Liver (tissue), 7 donors: ENCODE measurements at regions not wholly inside any gene's neighbourhood (a gene's known extent, or its start where the extent isn't known, plus 50 kb on each side); places are given as distances from the start of the nearest gene placed in this dataset.

Experiments used
- DNase-seq: peaks from one replicate; pipeline ENCODE4 v3.0.0-alpha.2; 2017; ENCODE audit warnings: low spot score
- H3K27ac ChIP-seq, 2 donors: one replicate each; pipeline ENCODE4 v1.7.0; 2013; ENCODE audit warnings: inconsistent platforms in 2 of 2, low read length in 2 of 2, control low read depth in 1 of 2, low read depth in 1 of 2, mild to moderate bottlenecking in 1 of 2
- H3K27me3 ChIP-seq, 4 donors: one replicate each; pipeline versions ENCODE4 v1.6.1 to v1.7.0; 2013; ENCODE audit warnings: low read length in 3 of 4, inconsistent platforms in 1 of 4, mild to moderate bottlenecking in 1 of 4, moderate library complexity in 1 of 4; ENCODE audit not compliant: control insufficient read depth in 4 of 4, insufficient read depth in 4 of 4
- H3K36me3 ChIP-seq, 4 donors: one replicate each; pipeline versions ENCODE4 v1.6.1 to v1.7.0; 2013; ENCODE audit warnings: low read length in 3 of 4, mild to moderate bottlenecking in 3 of 4, low read depth in 1 of 4, moderate library complexity in 1 of 4; ENCODE audit not compliant: control insufficient read depth in 4 of 4, insufficient read depth in 3 of 4
- H3K4me1 ChIP-seq, 4 donors: one replicate each; pipeline versions ENCODE4 v1.6.1 to v1.7.0; 2013; ENCODE audit warnings: low read length in 3 of 4, mild to moderate bottlenecking in 3 of 4, moderate library complexity in 1 of 4; ENCODE audit not compliant: control insufficient read depth in 4 of 4, insufficient read depth in 4 of 4
- H3K4me3 ChIP-seq, 3 donors: one replicate each; pipeline versions ENCODE4 v1.6.1 to v1.7.0; 2013; ENCODE audit warnings: low read length in 3 of 3, control low read depth in 1 of 3, low read depth in 1 of 3, mild to moderate bottlenecking in 1 of 3
- H3K9ac ChIP-seq, 2 donors: one replicate each; pipeline ENCODE4 v1.7.0; 2013; ENCODE audit warnings: low read length in 2 of 2, mild to moderate bottlenecking in 2 of 2, moderate library complexity in 2 of 2, control low read depth in 1 of 2, low read depth in 1 of 2
- H3K9me3 ChIP-seq, 4 donors: one replicate each; pipeline versions ENCODE4 v1.6.1 to v1.7.0; 2013; ENCODE audit warnings: low read length in 3 of 4; ENCODE audit not compliant: control insufficient read depth in 4 of 4
- FOXA1 ChIP-seq: IDR thresholded peaks from 2 replicates; pipeline ENCODE4 v1.6.1; 2016; ENCODE audit warnings: antibody characterized with exemption
- GABPA ChIP-seq, 2 donors: IDR thresholded peaks in 1 of 2; conservative IDR thresholded peaks in 1 of 2; 2 replicates each; pipeline ENCODE4 v1.6.1; 2016; ENCODE audit warnings: antibody characterized with exemption in 2 of 2, mild to moderate bottlenecking in 1 of 2, moderate library complexity in 1 of 2
- JUND ChIP-seq, 2 donors: IDR thresholded peaks; 2 replicates each; pipeline ENCODE4 v1.6.1; 2016; ENCODE audit warnings: antibody characterized with exemption in 2 of 2
- NR2F2 ChIP-seq: IDR thresholded peaks from 2 replicates; pipeline ENCODE4 v1.6.1; 2016; ENCODE audit warnings: antibody characterized with exemption
- RXRA ChIP-seq, 2 donors: IDR thresholded peaks; 2 replicates each; pipeline ENCODE4 v1.6.1; 2017 to 2018; ENCODE audit warnings: antibody characterized with exemption in 2 of 2, mild to moderate bottlenecking in 1 of 2
- SP1 ChIP-seq: IDR thresholded peaks from 2 replicates; pipeline ENCODE4 v1.6.1; 2018; ENCODE audit warnings: antibody characterized with exemption, mild to moderate bottlenecking
- TAF1 ChIP-seq: conservative IDR thresholded peaks from 2 replicates; pipeline ENCODE4 v1.6.1; 2016; ENCODE audit warnings: antibody characterized with exemption, mild to moderate bottlenecking
- YY1 ChIP-seq: IDR thresholded peaks from 2 replicates; pipeline ENCODE4 v1.6.1; 2016; ENCODE audit warnings: antibody characterized with exemption, mild to moderate bottlenecking
- WGBS: extraction: QIAGEN DNeasy Blood & Tissue Kit; methylation state at CpG from one replicate; pipeline ENCODE4 v1.1.7; 2013; 5-methylcytosine and 5-hydroxymethylcytosine counted together
- TF ChIP-seq, protein P1 (sequence below): IDR thresholded peaks from 2 replicates; pipeline ENCODE4 v1.6.1; 2016; ENCODE audit warnings: antibody characterized with exemption
- TF ChIP-seq, protein P2 (sequence below): IDR thresholded peaks from 2 replicates; pipeline ENCODE4 v1.6.1; 2016; ENCODE audit warnings: antibody characterized with exemption
- TF ChIP-seq, protein P3 (sequence below): IDR thresholded peaks from 2 replicates; pipeline ENCODE4 v1.6.1; 2016; ENCODE audit warnings: antibody characterized with exemption
- donor health status: healthy.
- donor health status: healthy.
- donor health status: healthy.
- donor health status: healthy.

- Histone ChIP-seq H3K27me3 (no peaks in the 10 kb centered on the region), H3K4me1 (no peaks in the 10 kb centered on the region), H3K27ac (no peak overlapping the region), H3K9ac (no peak overlapping the region), H3K36me3 (no peaks in the 10 kb centered on the region), H3K4me3 (no peak overlapping the region), H3K9me3 (no peaks in the 10 kb centered on the region)
- 71% methylated on average over 5 of the region's 5 CpGs for whole genome bisulfite sequencing
- no peak for TF ChIP-seq YY1
- DNase-seq: no peak
Measured at GRCh38 chr2:107542314-107542740, 284.4 kb upstream of the RGPD4 start.

DNA sequence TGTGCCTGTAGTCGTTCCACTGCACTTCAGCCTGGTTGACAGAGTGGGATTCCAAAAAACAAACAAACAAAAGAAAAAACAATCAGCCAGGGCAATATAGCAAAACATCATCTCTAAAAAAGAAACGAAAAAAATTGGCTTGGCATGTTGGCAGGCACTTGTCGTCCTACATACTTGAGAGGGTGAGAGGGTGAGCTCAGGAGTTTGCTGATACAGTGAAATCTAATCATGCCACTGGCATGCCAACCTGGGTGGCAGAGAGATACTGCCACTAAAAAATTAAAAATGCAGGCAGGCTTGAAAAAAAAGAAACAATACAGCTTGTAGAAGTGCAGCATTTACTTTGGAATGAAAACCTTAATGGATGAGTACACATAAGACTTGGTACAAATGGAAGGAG lies 282.9 kb upstream of the RGPD4 start:
- WGBS: 61% methylated on average over 3 of the region's 3 CpGs

GRCh38 chr2:107545066-107545465 lies 281.6 kb upstream of the RGPD4 start:
- H3K27me3 ChIP-seq: no peaks in the 10 kb centered on the region
- H3K36me3 ChIP-seq: no peaks in the 10 kb centered on the region
- no peaks in the 10 kb centered on the region for H3K4me1 ChIP-seq
- no peak overlapping the region for H3K9ac ChIP-seq
- TF ChIP-seq GABPA (IDR thresholded peaks at IDR 0.05 in 1 of 2, conservative IDR thresholded peaks at IDR 0.05 in 1 of 2) (no peak), TAF1 (no peak), RXRA (IDR thresholded peaks at IDR 0.05) (no peak), SP1 (no peak), JUND (IDR thresholded peaks at IDR 0.05) (no peak), FOXA1 (no peak)
- TF ChIP-seq, protein P1, sequence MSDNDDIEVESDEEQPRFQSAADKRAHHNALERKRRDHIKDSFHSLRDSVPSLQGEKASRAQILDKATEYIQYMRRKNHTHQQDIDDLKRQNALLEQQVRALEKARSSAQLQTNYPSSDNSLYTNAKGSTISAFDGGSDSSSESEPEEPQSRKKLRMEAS: no peak
- H3K27ac ChIP-seq: no peak overlapping the region
- no peaks in the 10 kb centered on the region for H3K9me3 ChIP-seq
- DNase-seq: no peak
- no peak overlapping the region for H3K4me3 ChIP-seq
- 85% methylated on average over 11 of the region's 11 CpGs for WGBS

More for the DNA sequence above, 282.9 kb upstream of the RGPD4 start:
- H3K27ac ChIP-seq: no peak overlapping the region
- no peaks in the 10 kb centered on the region for H3K4me1 ChIP-seq
- no peaks in the 10 kb centered on the region for H3K36me3 ChIP-seq
- no peaks in the 10 kb centered on the region for H3K27me3 ChIP-seq
- DNase-seq: no peak
- TF ChIP-seq, protein P1: no peak
- no peak for TF ChIP-seq NR2F2
- no peak overlapping the region for H3K4me3 ChIP-seq
- H3K9ac ChIP-seq: no peak overlapping the region
- H3K9me3 ChIP-seq: no peaks in the 10 kb centered on the region

GRCh38 chr2:107545851-107546250 lies 280.8 kb upstream of the RGPD4 start:
- TF ChIP-seq, protein P2, sequence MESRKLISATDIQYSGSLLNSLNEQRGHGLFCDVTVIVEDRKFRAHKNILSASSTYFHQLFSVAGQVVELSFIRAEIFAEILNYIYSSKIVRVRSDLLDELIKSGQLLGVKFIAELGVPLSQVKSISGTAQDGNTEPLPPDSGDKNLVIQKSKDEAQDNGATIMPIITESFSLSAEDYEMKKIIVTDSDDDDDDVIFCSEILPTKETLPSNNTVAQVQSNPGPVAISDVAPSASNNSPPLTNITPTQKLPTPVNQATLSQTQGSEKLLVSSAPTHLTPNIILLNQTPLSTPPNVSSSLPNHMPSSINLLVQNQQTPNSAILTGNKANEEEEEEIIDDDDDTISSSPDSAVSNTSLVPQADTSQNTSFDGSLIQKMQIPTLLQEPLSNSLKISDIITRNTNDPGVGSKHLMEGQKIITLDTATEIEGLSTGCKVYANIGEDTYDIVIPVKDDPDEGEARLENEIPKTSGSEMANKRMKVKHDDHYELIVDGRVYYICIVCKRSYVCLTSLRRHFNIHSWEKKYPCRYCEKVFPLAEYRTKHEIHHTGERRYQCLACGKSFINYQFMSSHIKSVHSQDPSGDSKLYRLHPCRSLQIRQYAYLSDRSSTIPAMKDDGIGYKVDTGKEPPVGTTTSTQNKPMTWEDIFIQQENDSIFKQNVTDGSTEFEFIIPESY: no peak
- TF ChIP-seq, protein P1: no peak
- TF ChIP-seq, protein P3, sequence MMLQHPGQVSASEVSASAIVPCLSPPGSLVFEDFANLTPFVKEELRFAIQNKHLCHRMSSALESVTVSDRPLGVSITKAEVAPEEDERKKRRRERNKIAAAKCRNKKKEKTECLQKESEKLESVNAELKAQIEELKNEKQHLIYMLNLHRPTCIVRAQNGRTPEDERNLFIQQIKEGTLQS: no peak
- TF ChIP-seq YY1: no peak
- no peak overlapping the region for H3K27ac ChIP-seq
- no peak for DNase-seq
- 64% methylated on average over 4 of the region's 4 CpGs for WGBS
- H3K4me3 ChIP-seq: no peak overlapping the region
- H3K36me3 ChIP-seq: no peaks in the 10 kb centered on the region
- no peak overlapping the region for H3K9ac ChIP-seq
- H3K27me3 ChIP-seq: no peaks in the 10 kb centered on the region
- no peaks in the 10 kb centered on the region for H3K9me3 ChIP-seq
- no peaks in the 10 kb centered on the region for H3K4me1 ChIP-seq
